ENCODE measurements at regions not wholly inside any gene's neighbourhood (a gene's known extent, or its start where the extent isn't known, plus 50 kb on each side); places are given as distances from the start of the nearest gene placed in this dataset.

- H3K27me3 ChIP-seq (ENCODE audit: control insufficient read depth, insufficient read depth, low read length) = no peaks in the 10 kb centered on the region
- no peak for TF ChIP-seq CTCF (IDR thresholded peaks at IDR 0.05; ENCODE audit: insufficient read depth, low read length, severe bottlenecking)
- peak overlapping the region; percentile 24 for H3K4me3 ChIP-seq (ENCODE audit: low read depth, low read length)
- FAIRE-seq (no peak), DNase-seq (ENCODE audit: low read depth) (no peak)
- no peaks in the 10 kb centered on the region for H3K36me3 ChIP-seq (ENCODE audit: control insufficient read depth, insufficient read depth, low read length)
These were observed 59.6 kb upstream of the FRMD4B start for GRCh38 chr3:69445498-69445897.

- no peak for TF ChIP-seq CTCF (IDR thresholded peaks at IDR 0.05; ENCODE audit: insufficient read depth, low read length, severe bottlenecking)
- H3K27me3 ChIP-seq (ENCODE audit: control insufficient read depth, insufficient read depth, low read length) = no peaks in the 10 kb centered on the region
- H3K4me3 ChIP-seq (ENCODE audit: low read depth, low read length) = peak overlapping the region; percentile 24
- DNase-seq (ENCODE audit: low read depth) (peak; percentile 39), FAIRE-seq (no peak)
- H3K36me3 ChIP-seq (ENCODE audit: control insufficient read depth, insufficient read depth, low read length) = no peaks in the 10 kb centered on the region
These were observed 59.1 kb upstream of the FRMD4B start for GRCh38 chr3:69445024-69445423.

- DNase-seq (ENCODE audit: low read depth) = no peak
- no peak for TF ChIP-seq CTCF (IDR thresholded peaks at IDR 0.05; ENCODE audit: insufficient read depth, low read length, severe bottlenecking)
- Histone ChIP-seq H3K4me3 (ENCODE audit: low read depth, low read length) (no peak overlapping the region), H3K27me3 (ENCODE audit: control insufficient read depth, insufficient read depth, low read length) (no peaks in the 10 kb centered on the region), H3K36me3 (ENCODE audit: control insufficient read depth, insufficient read depth, low read length) (no peaks in the 10 kb centered on the region)
- FAIRE-seq = no peak
These were observed 57.6 kb upstream of the FRMD4B start for GRCh38 chr3:69443457-69443920.

- Histone ChIP-seq H3K4me3 (ENCODE audit: low read depth, low read length) (no peak overlapping the region), H3K36me3 (ENCODE audit: control insufficient read depth, insufficient read depth, low read length) (no peaks in the 10 kb centered on the region), H3K27me3 (ENCODE audit: control insufficient read depth, insufficient read depth, low read length) (no peaks in the 10 kb centered on the region)
- FAIRE-seq (no peak), DNase-seq (ENCODE audit: low read depth) (no peak)
- no peak for TF ChIP-seq CTCF (IDR thresholded peaks at IDR 0.05; ENCODE audit: insufficient read depth, low read length, severe bottlenecking)
These were observed 57.0 kb upstream of the FRMD4B start for GRCh38 chr3:69442771-69443311.

- TF ChIP-seq CTCF (IDR thresholded peaks at IDR 0.05; ENCODE audit: insufficient read depth, low read length, severe bottlenecking) = no peak
- Histone ChIP-seq H3K4me3 (ENCODE audit: low read depth, low read length) (no peak overlapping the region), H3K36me3 (ENCODE audit: control insufficient read depth, insufficient read depth, low read length) (no peaks in the 10 kb centered on the region), H3K27me3 (ENCODE audit: control insufficient read depth, insufficient read depth, low read length) (no peaks in the 10 kb centered on the region)
- FAIRE-seq (no peak), DNase-seq (ENCODE audit: low read depth) (no peak)
These were observed 55.8 kb upstream of the FRMD4B start for GRCh38 chr3:69441732-69442131.

GRCh38 chr3:69441040-69441439 lies 55.2 kb upstream of the FRMD4B start:
- no peak overlapping the region for H3K4me3 ChIP-seq (ENCODE audit: low read depth, low read length)
- no peaks in the 10 kb centered on the region for H3K27me3 ChIP-seq (ENCODE audit: control insufficient read depth, insufficient read depth, low read length)
- DNase-seq (ENCODE audit: low read depth) (no peak), FAIRE-seq (no peak)
- TF ChIP-seq CTCF (IDR thresholded peaks at IDR 0.05; ENCODE audit: insufficient read depth, low read length, severe bottlenecking) = no peak
- H3K36me3 ChIP-seq (ENCODE audit: control insufficient read depth, insufficient read depth, low read length) = no peaks in the 10 kb centered on the region

Data from bronchial epithelial cell (primary cell).